Nephron progenitor cell (in vitro differentiated cells): ENCODE measurements at regions not wholly inside any gene's neighbourhood (a gene's known extent, or its start where the extent isn't known, plus 50 kb on each side); places are given as distances from the start of the nearest gene placed in this dataset.
A peak's percentile ranks its signal among the peaks of the same experiment; 100 is the strongest.

ENCODE experiments used
- DNase-seq: peaks from one replicate; pipeline ENCODE4 v3.0.0; 2021
- H3K27ac Mint-ChIP-seq: 2 replicates; pipeline ENCODE4 v1.8.0; 2021; ENCODE audit warnings: mild to moderate bottlenecking, moderate library complexity, mixed read lengths
- H3K27me3 Mint-ChIP-seq: 2 replicates; pipeline ENCODE4 v1.8.0; 2021; ENCODE audit warnings: mild to moderate bottlenecking, low read depth, mixed read lengths; ENCODE audit not compliant: poor library complexity
- H3K36me3 Mint-ChIP-seq: 2 replicates; pipeline ENCODE4 v1.8.0; 2021; ENCODE audit warnings: low read depth, mixed read lengths
- H3K4me1 Mint-ChIP-seq: 2 replicates; pipeline ENCODE4 v1.8.0; 2021; ENCODE audit warnings: mixed read lengths
- H3K4me3 Mint-ChIP-seq: 2 replicates; pipeline ENCODE4 v1.8.0; 2021; ENCODE audit warnings: mild to moderate bottlenecking, moderate library complexity, mixed read lengths
- H3K9me3 Mint-ChIP-seq: 2 replicates; pipeline ENCODE4 v1.8.0; 2021; ENCODE audit warnings: mild to moderate bottlenecking, moderate library complexity, mixed read lengths
- CTCF ChIP-seq: fragments of 200-600 bp; sonication (generic); IDR thresholded peaks from 2 replicates; pipeline ENCODE4 v1.5.0; 2021; ENCODE audit warnings: antibody characterized with exemption

GRCh38 chr11:8321876-8322275 lies 58.2 kb upstream of the LMO1 start:
- no peak for DNase-seq
- Mint-ChIP-seq H3K4me1 (peaks cover 7% of the 10 kb centered on the region), H3K27ac (no peak overlapping the region), H3K27me3 (peaks cover 22% of the 10 kb centered on the region), H3K36me3 (no peaks in the 10 kb centered on the region), H3K4me3 (no peak overlapping the region), H3K9me3 (peaks cover 9% of the 10 kb centered on the region)
- TF ChIP-seq CTCF: no peak

- H3K4me1 Mint-ChIP-seq: peaks cover 7% of the 10 kb centered on the region
- no peak for TF ChIP-seq CTCF
- H3K9me3 Mint-ChIP-seq: peaks cover 9% of the 10 kb centered on the region
- DNase-seq: no peak
- H3K27ac Mint-ChIP-seq: no peak overlapping the region
- no peaks in the 10 kb centered on the region for H3K36me3 Mint-ChIP-seq
- peaks cover 11% of the 10 kb centered on the region for H3K27me3 Mint-ChIP-seq
- H3K4me3 Mint-ChIP-seq: no peak overlapping the region
Measured at GRCh38 chr11:8320076-8320475, 56.4 kb upstream of the LMO1 start.

DNA sequence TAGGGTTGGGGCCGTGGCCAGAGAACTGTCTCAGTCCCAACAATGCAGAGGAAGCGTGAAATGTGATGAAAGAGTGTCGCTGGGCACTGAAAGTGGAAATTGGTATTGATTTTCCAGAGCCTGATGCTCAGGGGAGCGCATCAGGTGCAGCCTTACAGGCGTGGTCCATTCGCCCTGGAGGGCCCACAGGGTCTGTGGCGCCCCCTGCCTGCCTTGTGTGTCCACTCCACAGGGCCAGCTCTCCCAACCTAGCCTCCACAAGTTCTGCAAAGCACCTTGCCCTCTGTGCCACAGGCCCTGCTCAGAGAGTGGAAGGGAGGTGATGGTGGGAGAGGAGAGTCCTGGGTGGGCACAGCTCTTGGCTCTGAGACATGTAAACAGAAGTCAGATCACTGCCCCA lies 54.9 kb upstream of the LMO1 start:
- peaks cover 9% of the 10 kb centered on the region for H3K9me3 Mint-ChIP-seq
- H3K27ac Mint-ChIP-seq: no peak overlapping the region
- no peak overlapping the region for H3K4me3 Mint-ChIP-seq
- peaks cover 7% of the 10 kb centered on the region for H3K4me1 Mint-ChIP-seq
- peak; percentile 39 for DNase-seq
- peak; percentile 43 for TF ChIP-seq CTCF
- H3K36me3 Mint-ChIP-seq: no peaks in the 10 kb centered on the region
- H3K27me3 Mint-ChIP-seq: peaks cover 17% of the 10 kb centered on the region

- peaks cover 12% of the 10 kb centered on the region for H3K4me1 Mint-ChIP-seq
- H3K27me3 Mint-ChIP-seq: peaks cover 21% of the 10 kb centered on the region
- no peaks in the 10 kb centered on the region for H3K36me3 Mint-ChIP-seq
- H3K4me3 Mint-ChIP-seq: no peak overlapping the region
- TF ChIP-seq CTCF: no peak
- H3K9me3 Mint-ChIP-seq: peaks cover 4% of the 10 kb centered on the region
- H3K27ac Mint-ChIP-seq: no peak overlapping the region
- DNase-seq: no peak
Measured at GRCh38 chr11:8317159-8317558, 53.5 kb upstream of the LMO1 start.

DNA sequence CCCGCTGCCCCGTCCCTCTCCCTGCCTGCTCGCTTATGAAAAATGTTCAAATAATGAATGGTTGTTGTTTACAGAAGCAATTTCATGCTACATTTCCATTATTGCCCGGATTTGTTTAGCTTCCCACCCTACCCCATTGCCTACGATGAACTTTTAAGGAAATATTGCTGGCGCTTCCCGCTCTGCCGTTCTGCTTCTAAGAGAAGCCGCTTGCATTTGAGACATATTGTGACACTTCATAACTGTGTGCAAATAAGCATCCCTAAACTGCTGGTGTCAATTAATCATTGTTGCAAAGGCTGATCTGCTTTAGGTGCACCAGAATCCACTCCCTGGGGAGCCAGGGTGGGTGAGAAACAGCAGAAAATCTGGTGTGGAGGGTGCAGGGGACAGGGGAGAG lies 52.3 kb upstream of the LMO1 start:
- Mint-ChIP-seq H3K27me3 (peaks cover 27% of the 10 kb centered on the region), H3K4me1 (peaks cover 21% of the 10 kb centered on the region)

More for the DNA sequence above, 52.3 kb upstream of the LMO1 start:
- Mint-ChIP-seq H3K9me3 (no peaks in the 10 kb centered on the region), H3K4me3 (no peak overlapping the region), H3K27ac (no peak overlapping the region), H3K36me3 (no peaks in the 10 kb centered on the region)
- no peak for DNase-seq
- TF ChIP-seq CTCF: no peak
